CD14-positive monocyte (primary cell): ENCODE measurements at regions not wholly inside any gene's neighbourhood (a gene's known extent, or its start where the extent isn't known, plus 50 kb on each side); places are given as distances from the start of the nearest gene placed in this dataset.

ENCODE experiments used
- DNase-seq, 3 donors: peaks; one replicate each; pipeline ENCODE4 v3.0.0-alpha.2; 2011 to 2022
- H2AFZ ChIP-seq: 2 replicates; pipeline ENCODE4 v1.6.0; 2012; ENCODE audit warnings: mild to moderate bottlenecking, low read depth, low read length, inconsistent platforms; ENCODE audit not compliant: insufficient read depth, poor library complexity, severe bottlenecking
- H3K27ac ChIP-seq, 2 donors: 1 replicate in 1 of 2; 2 replicates in 1 of 2; pipeline ENCODE4 v1.5.1; 2012 to 2013; ENCODE audit warnings: low read length in 2 of 2, control low read depth in 1 of 2, inconsistent platforms in 1 of 2, low read depth in 1 of 2, mild to moderate bottlenecking in 1 of 2
- H3K27me3 ChIP-seq, 2 donors: one replicate each; pipeline versions ENCODE4 v1.6.0 to v1.6.1; 2011 to 2013; ENCODE audit warnings: low read length in 2 of 2; ENCODE audit not compliant: control insufficient read depth in 2 of 2, insufficient read depth in 2 of 2
- H3K36me3 ChIP-seq, 2 donors: replicated peaks in 1 of 2; 1 replicate in 1 of 2; 2 replicates in 1 of 2; pipeline versions ENCODE4 v1.5.1 to v1.6.1; 2012 to 2013; ENCODE audit warnings: low read length in 2 of 2, control low read depth in 1 of 2, inconsistent platforms in 1 of 2, mild to moderate bottlenecking in 1 of 2; ENCODE audit not compliant: insufficient read depth in 2 of 2, control insufficient read depth in 1 of 2
- H3K4me1 ChIP-seq, 2 donors: 1 replicate in 1 of 2; 2 replicates in 1 of 2; pipeline versions ENCODE4 v1.5.1 to v1.6.1; 2012 to 2013; ENCODE audit warnings: low read length in 2 of 2, control low read depth in 1 of 2, inconsistent platforms in 1 of 2, mild to moderate bottlenecking in 1 of 2, moderate library complexity in 1 of 2; ENCODE audit not compliant: insufficient read depth in 2 of 2, control insufficient read depth in 1 of 2
- H3K4me2 ChIP-seq: replicated peaks from 2 replicates; pipeline ENCODE3; 2012; ENCODE audit warnings: low read length, moderate library complexity, mild to moderate bottlenecking; ENCODE audit not compliant: poor library complexity, severe bottlenecking; ENCODE audit errors: extremely low read depth
- H3K4me3 ChIP-seq, 3 experiments: fragments of 200-600 bp in 1 of 3; sonication (generic) in 1 of 3; replicated peaks in 1 of 3; 1 replicate in 2 of 3; 2 replicates in 1 of 3; pipeline ENCODE4 v1.5.1; 2011 to 2013; ENCODE audit warnings: low read length in 3 of 3, mild to moderate bottlenecking in 3 of 3, control low read depth in 2 of 3, low read depth in 2 of 3, inconsistent platforms in 1 of 3, moderate library complexity in 1 of 3
- H3K79me2 ChIP-seq: 2 replicates; pipeline ENCODE4 v1.6.0; 2012; ENCODE audit warnings: mild to moderate bottlenecking, control low read depth, inconsistent platforms, low read length, moderate library complexity; ENCODE audit not compliant: insufficient read depth
- H3K9ac ChIP-seq: 2 replicates; pipeline ENCODE4 v1.6.0; 2017; ENCODE audit warnings: low read length, mild to moderate bottlenecking; ENCODE audit not compliant: insufficient read depth, poor library complexity, severe bottlenecking
- H3K9me3 ChIP-seq, 2 donors: replicated peaks in 1 of 2; 1 replicate in 1 of 2; 2 replicates in 1 of 2; pipeline versions ENCODE4 v1.5.1 to v1.6.1; 2012 to 2013; ENCODE audit warnings: low read length in 2 of 2, control low read depth in 1 of 2; ENCODE audit not compliant: control insufficient read depth in 1 of 2, insufficient read depth in 1 of 2
- H4K20me1 ChIP-seq: 2 replicates; pipeline ENCODE4 v1.6.0; 2012; ENCODE audit warnings: mild to moderate bottlenecking, low read length, control low read depth, moderate library complexity; ENCODE audit not compliant: insufficient read depth
- H3K27ac Mint-ChIP-seq, 7 donors: one replicate each; pipeline ENCODE4 v1.8.0; 2020; ENCODE audit warnings: mild to moderate bottlenecking in 7 of 7, mixed read lengths in 7 of 7, moderate library complexity in 6 of 7, inconsistent platforms in 2 of 7
- H3K27me3 Mint-ChIP-seq, 3 donors: one replicate each; pipeline ENCODE4 v1.8.0; 2021 to 2022; ENCODE audit warnings: low read depth in 3 of 3, mild to moderate bottlenecking in 3 of 3, mixed read lengths in 3 of 3, moderate library complexity in 3 of 3, inconsistent platforms in 1 of 3
- H3K36me3 Mint-ChIP-seq, 2 donors: one replicate each; pipeline ENCODE4 v1.8.0; 2020; ENCODE audit warnings: mixed read lengths in 2 of 2, inconsistent platforms in 1 of 2, mild to moderate bottlenecking in 1 of 2
- H3K4me1 Mint-ChIP-seq: one replicate; pipeline ENCODE4 v1.8.0; 2020; ENCODE audit warnings: mild to moderate bottlenecking, mixed read lengths
- H3K4me3 Mint-ChIP-seq, 2 donors: one replicate each; pipeline ENCODE4 v1.8.0; 2020; ENCODE audit warnings: mild to moderate bottlenecking in 2 of 2, mixed read lengths in 2 of 2, moderate library complexity in 1 of 2
- H3K9me3 Mint-ChIP-seq, 7 donors: one replicate each; pipeline ENCODE4 v1.8.0; 2020 to 2022; ENCODE audit warnings: mixed read lengths in 7 of 7, mild to moderate bottlenecking in 6 of 7, moderate library complexity in 6 of 7, inconsistent platforms in 2 of 7
- CTCF ChIP-seq: fragments of 200-600 bp; IDR thresholded peaks from one replicate; pipeline ENCODE4 v1.8.0; 2022; ENCODE audit warnings: antibody characterized with exemption, mild to moderate bottlenecking
- whole genome bisulfite sequencing: methylation state at CpG from one replicate; pipeline ENCODE4 v1.1.5; 2013; ENCODE audit warnings: missing lambda C conversion rate; ENCODE audit not compliant: insufficient coverage; 5-methylcytosine and 5-hydroxymethylcytosine counted together
- intact Hi-C, 2 donors: fragments of 100-400 bp; cut with micrococcal nuclease; formaldehyde crosslinking; loops; one replicate each; pipeline versions ENCODE4 v1.15.0 to v1.15.1; 2023

GRCh38 chr1:232467073-232467760 is 162.7 kb downstream of the SIPA1L2 start:
- Mint-ChIP-seq H3K9me3 (peaks cover 0 to 2% (median 0%) of the 10 kb centered on the region in 7 donors), H3K27ac (no peak overlapping the region), H3K27me3 (peaks cover 0 to 1% (median 0%) of the 10 kb centered on the region in 3 donors), H3K4me3 (no peak overlapping the region), H3K4me1 (peaks cover 5% of the 10 kb centered on the region), H3K36me3 (peaks cover 17 to 24% of the 10 kb centered on the region in 2 donors)
- peaks cover 4 to 5% of the 10 kb centered on the region in 2 donors for H3K4me1 ChIP-seq
- H3K4me2 ChIP-seq = no peak overlapping the region
- intact Hi-C loops = no loop called here
- no peaks in the 10 kb centered on the region for H3K79me2 ChIP-seq
- no peak for DNase-seq
- H4K20me1 ChIP-seq = no peaks in the 10 kb centered on the region
- H3K27me3 ChIP-seq = no peaks in the 10 kb centered on the region
- H2AFZ ChIP-seq = no peak overlapping the region
- H3K4me3 ChIP-seq = no peak overlapping the region
- no peaks in the 10 kb centered on the region for H3K9me3 ChIP-seq
- H3K36me3 ChIP-seq = peaks cover 0 to 22% of the 10 kb centered on the region in 2 donors
- H3K9ac ChIP-seq = no peak overlapping the region
- H3K27ac ChIP-seq = no peak overlapping the region
- 93% methylated on average over 3 of the region's 9 CpGs for WGBS
- no peak for TF ChIP-seq CTCF

- H3K9ac ChIP-seq = no peak overlapping the region
- H3K27ac Mint-ChIP-seq = no peak overlapping the region
- no peaks in the 10 kb centered on the region for H3K79me2 ChIP-seq
- H3K9me3 ChIP-seq = no peaks in the 10 kb centered on the region
- no peak overlapping the region for H3K4me3 ChIP-seq
- H3K4me1 Mint-ChIP-seq = no peaks in the 10 kb centered on the region
- H3K27me3 Mint-ChIP-seq = peaks cover 0 to 1% (median 0%) of the 10 kb centered on the region in 3 donors
- H2AFZ ChIP-seq = no peak overlapping the region
- no peaks in the 10 kb centered on the region for H3K27me3 ChIP-seq
- no peak overlapping the region for H3K27ac ChIP-seq
- no peak overlapping the region for H3K4me3 Mint-ChIP-seq
- no peak overlapping the region for H3K4me2 ChIP-seq
- H4K20me1 ChIP-seq = no peaks in the 10 kb centered on the region
- peaks cover 0 to 2% (median 0%) of the 10 kb centered on the region in 7 donors for H3K9me3 Mint-ChIP-seq
- H3K36me3 ChIP-seq = peaks cover 0 to 14% of the 10 kb centered on the region in 2 donors
- WGBS = no CpG with 5 or more reads among the region's 1 CpG
- H3K4me1 ChIP-seq = no peaks in the 10 kb centered on the region
- TF ChIP-seq CTCF = no peak
- intact Hi-C loops = no loop called here
- peaks cover 10 to 15% of the 10 kb centered on the region in 2 donors for H3K36me3 Mint-ChIP-seq
- DNase-seq = no peak
These were observed 165.6 kb downstream of the SIPA1L2 start for GRCh38 chr1:232464325-232464724.
